ENCODE measurements at regions not wholly inside any gene's neighbourhood (a gene's known extent, or its start where the extent isn't known, plus 50 kb on each side); places are given as distances from the start of the nearest gene placed in this dataset.

- TF ChIP-seq CTCF (IDR thresholded peaks at IDR 0.05; ENCODE audit: low read depth, low read length, missing input control) (no peak), ATF3 (IDR thresholded peaks at IDR 0.05) (no peak), MAX (IDR thresholded peaks at IDR 0.05) (no peak), HNF4A (conservative IDR thresholded peaks at IDR 0.05) (no peak), JUND (IDR thresholded peaks at IDR 0.05) (no peak), YY1 (IDR thresholded peaks at IDR 0.05) (no peak), NR2F2 (IDR thresholded peaks at IDR 0.05) (no peak), ZBTB33 (IDR thresholded peaks at IDR 0.05) (no peak), REST (IDR thresholded peaks at IDR 0.05) (no peak), RXRA (IDR thresholded peaks at IDR 0.05) (no peak)
Observed at GRCh38 chr4:110902500-110902899, 279.6 kb upstream of the PITX2 start.

Measured in liver (tissue), 3 donors.